IPS DF 4.7 (cell line): ENCODE measurements at regions not wholly inside any gene's neighbourhood (a gene's known extent, or its start where the extent isn't known, plus 50 kb on each side); places are given as distances from the start of the nearest gene placed in this dataset.
"Not testable (repeated sequence)": the region's sequence is repeated elsewhere in the genome, so short reads cannot be mapped to it uniquely, and the experiment has no call there.

Experiments used
- DNase-seq: peaks from one replicate; pipeline ENCODE4 v3.0.0-alpha.2; 2013; ENCODE audit warnings: low spot score; ENCODE audit errors: extremely low read depth

DNA sequence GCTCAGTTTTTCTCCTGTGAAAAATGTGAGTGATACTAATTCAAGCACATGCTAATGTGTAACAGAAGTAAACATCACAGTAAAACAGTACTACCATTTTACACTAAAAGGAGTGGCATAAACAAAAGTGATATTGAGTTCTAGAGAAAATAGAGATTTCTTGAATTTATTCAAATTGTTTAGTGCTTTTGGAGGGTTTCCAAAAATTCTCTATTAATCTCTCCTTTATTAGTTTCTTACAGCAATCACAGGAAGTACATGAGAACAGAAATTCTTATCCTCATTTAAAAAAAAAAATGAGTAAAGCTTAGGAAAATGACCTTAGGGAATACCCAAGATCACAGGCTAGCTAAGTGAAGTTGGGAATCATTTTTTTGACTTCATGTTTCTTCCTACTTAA, 459.7 kb upstream of the GALNTL6 start:
- DNase-seq: no peak

DNA sequence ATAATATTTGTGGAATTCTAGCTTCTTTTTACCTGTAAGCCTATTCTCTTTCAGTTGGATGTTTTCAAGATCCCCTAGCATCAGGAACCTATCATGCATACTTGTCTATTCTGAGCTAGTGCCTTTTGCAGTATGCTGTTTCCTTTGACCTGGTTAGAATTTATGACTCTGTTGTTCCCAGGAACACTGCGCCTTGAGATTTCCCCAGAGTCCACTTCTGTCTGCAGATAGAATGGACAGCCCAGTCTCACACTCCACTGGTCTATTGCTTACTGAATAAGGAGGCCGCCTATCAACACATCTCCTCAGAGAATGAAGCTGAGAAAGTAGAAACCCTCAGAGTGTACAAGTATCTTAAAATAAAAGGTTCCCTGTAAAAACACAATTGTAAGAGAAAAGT, 465.1 kb upstream of the GALNTL6 start:
- DNase-seq: no peak

DNA sequence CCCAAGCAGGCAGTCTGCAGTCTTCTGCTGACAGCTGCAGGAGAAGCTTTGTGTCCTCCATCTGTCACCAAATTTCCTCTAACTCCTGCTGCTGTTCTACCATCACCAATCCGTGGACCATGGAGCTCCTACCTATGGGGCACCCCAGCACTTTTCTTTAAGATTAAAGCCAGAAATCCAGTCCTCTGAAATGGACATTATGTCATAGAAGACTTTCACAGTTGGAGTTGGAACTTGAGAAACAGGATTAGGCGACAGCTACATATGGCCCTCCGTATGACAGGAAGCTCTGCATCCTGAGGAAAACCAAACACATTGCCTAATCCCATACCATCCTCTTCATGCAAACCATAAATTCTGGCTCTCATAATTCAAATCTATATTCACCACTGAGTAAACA, 470.6 kb upstream of the GALNTL6 start:
- no peak for DNase-seq

DNA sequence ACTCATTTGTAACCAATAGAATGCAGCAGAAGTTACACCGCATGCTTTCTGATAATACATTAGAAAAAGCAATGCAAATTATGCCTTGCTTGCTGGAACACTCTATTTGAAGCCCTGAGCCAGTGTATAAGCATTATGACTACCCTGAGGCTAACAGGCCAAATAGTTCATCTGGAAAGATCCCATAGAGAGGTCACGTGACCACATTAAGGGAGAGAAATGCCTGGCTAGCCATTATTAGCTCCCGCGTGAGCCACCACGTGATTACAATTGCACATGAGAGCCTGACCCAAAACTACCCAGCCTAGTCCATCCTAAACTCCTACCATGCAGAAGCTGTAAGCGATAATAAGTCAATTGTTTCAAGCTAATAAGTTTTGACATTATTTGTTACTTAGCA, 472.9 kb upstream of the GALNTL6 start:
- no peak for DNase-seq

DNA sequence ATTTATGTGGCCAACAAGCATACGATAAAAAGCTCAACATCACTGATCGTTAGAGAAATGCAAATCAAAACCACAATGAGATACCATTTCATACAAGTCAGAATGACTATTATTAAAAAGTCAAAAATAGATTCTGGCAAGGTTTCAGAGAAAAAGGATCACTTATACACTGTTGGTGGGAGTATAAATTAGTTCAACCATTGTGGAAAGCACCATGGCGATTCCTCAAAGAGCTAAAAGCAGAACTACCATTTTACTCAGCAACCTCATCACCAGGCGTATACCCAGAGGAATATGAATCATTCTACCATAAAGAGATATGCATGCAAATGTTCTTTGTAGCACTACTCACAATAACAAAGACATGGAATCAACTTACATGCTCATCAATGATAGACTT, 478.7 kb upstream of the GALNTL6 start:
- DNase-seq: no peak

DNA sequence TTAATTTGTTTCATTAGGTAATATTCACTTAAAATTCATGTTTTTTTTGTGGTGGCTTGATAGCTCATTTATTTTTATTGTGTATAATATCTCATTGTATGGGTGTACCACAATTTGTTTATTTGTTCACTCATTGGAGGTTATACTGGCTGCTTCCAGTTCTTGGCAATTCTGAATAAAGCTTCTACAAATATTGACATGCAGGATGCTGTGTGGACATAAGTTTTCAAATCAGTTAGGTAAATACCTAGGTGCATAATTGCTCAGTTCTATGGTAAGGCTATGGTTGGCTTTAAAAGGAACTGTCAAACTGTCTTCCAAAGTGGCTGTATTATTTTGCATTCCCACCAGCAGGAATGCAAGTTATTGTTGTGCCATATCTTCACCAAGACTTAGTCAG, 504.5 kb upstream of the GALNTL6 start:
- no peak for DNase-seq

DNA sequence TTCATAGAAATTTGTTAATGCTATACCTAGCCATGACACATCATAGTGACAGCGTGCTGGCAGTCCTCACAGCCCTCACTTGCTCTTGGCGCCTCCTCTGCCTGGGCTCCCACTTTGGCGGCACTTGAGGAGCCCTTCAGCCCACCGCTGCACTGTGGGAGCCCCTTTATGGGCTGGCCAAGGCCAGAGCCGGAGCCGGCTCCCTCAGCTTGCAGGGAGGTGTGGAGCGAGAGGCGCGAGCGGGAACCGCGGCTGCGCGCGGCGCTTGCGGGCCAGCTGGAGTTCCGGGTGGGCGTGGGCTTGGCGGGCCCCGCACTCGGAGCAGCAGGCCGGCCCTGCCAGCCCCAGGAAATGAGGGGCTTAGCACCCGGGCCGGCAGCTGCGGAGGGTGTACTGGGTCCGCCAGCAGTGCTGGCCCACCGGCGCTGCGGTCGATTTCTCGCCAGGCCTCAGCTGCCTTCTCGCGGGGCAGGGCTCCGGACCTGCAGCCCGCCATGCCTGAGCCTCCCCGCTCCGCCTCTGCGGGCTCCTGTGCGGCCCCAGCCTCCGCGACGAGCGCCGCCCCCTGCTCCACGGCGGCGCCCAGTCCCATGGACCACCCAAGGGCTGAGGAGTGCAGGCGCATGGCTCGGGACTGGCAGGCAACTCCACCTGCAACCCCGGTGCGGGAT, 515.0 kb upstream of the GALNTL6 start:
- not testable (repeated sequence) for DNase-seq

DNA sequence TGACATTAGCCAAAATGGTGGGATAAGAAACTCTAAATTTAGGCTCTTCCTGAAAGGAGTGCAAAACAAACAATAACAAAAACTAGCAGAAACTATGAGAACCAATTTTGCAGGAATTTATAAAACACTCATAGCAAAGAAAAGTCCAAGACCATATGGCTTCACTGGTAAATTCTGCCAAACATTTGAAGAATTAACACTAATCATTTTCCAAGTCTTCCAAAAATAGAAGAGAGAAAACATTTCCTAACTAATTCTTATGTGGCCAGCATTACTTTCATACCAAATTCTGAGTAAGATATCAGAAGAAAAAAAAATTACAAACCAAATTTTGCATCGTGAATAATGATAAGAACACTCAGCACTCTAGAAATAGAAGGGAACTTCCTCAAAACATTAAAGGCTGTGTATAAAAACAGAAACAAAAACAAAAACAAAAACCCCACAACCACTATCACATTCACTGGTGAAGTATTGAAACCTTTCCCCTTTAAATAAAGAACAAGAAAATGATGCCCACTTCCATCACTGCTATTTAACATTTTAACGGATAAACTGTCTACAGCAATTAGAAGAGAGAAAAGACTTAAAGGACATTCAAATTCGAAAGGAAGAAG, 524.3 kb upstream of the GALNTL6 start:
- DNase-seq: no peak

DNA sequence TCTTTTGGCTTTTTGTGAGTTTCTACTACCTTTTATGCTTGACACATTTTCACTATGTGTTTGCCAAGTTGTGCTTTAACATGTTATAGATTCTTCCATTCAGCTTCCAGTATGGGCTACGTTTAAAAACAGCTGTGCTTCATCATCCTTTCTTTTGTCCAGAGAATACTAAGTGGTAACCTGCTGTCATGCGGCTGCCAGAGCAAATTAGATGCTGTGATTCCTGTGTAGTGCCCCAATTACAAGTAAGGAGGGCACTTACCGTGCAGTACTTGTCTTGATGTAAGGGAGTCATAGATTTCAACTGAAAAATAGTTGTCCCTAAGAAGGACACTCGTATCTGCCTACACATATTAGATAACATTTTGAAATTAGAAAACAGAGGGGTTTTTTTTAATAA, 531.8 kb upstream of the GALNTL6 start:
- DNase-seq: no peak

DNA sequence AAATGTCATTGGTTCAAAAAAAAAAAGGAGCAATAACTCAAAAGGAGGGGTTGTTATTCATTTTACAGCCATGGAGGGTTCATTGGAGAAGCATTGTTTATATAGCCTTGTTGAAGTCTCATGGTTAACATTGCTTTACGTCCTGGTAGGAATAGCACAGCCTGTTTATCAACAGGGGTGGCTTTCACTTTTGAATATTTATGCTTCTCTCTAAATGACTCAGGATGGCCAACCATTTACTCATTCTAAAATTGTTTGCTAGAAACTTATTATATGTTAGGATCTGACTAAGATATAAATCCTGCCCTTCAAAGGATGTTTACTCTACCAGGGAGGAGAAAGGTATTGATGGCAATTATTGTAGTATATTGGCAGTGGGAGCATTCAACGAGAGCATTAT, 534.1 kb upstream of the GALNTL6 start:
- no peak for DNase-seq

DNA sequence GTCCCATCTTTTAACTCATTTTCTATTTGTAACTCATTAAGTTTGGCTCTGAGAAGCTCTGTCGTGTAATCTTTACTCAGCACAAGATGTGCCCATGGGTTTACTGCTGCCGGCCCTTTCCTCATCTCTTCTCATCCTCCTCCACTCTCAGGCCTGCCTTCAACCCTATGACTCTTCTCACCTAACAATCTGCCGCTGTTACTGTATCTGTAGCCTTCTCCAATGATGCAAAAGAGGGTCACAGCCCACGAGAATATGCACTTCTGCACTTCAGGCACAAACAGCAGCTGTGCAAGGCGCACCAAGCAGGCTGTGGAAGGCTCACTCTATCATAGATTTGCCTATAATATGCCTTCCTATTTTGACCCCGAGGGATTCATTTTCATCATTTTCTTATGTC, 546.5 kb upstream of the GALNTL6 start:
- DNase-seq: no peak

DNA sequence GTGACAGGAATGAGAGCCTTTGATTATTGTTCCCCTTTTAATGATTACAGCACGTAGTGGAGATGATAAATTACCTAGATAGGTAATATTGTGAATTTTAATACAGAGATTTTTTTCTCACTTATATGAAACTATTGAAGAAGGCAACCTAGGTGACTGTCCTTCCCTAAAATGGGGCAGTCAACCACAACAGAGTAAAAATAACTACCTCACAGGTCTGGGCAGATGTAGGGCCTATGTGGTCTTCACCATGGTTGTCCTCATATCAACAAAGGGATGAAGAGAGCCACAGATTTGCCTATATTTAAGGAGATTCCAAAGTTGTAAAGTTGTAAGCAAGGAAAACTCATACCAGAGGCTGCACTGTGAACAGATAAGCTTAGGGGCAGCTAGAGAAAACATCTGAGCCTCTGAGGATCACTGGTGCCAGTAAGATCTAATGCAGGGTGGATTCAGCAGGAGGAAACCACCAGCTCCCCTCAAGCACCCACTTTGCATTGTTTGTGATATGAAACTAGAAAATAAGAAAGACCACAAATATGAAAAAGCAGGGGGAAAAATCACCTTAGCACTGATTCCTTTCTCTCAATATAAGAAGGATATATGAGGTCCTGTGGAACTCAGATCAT, 547.9 kb upstream of the GALNTL6 start:
- no peak for DNase-seq

DNA sequence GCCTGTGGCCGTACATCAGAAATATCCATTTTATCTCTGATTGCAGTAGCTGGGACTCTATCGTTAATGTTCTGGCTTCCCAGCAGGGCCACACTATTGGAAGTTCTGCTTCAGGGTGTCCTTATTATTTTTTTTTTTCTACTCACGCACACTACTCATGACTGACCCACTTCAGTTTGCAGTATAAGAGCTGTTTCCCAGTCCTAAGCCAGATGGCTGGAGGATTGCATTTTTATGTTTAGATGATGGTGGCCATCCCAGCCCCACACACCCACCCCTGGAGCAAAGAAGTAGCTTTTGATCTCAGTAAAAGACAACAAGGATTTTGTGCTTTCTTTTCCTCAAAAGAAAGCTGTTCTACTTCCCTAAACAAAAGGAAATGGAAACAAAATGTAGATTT, 557.0 kb upstream of the GALNTL6 start:
- DNase-seq: no peak

DNA sequence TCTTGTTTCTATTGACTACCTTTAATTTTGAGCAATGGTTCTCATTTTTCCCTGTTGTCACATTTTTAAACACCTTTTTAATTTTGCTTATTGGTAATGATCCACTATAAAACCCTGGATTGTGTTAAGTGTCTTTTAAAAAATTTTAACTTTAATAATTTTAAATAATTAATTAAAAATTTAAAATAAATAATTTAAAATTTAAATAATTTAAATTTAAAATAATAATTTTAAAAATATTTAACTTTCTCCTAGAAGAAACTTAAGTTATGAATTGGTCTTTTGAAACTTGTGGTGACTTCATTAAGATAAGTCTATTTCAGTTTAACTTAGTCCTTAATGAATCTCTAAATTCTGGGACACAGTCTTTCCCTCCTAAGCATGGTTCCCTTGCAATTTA, 566.3 kb upstream of the GALNTL6 start:
- no peak for DNase-seq

DNA sequence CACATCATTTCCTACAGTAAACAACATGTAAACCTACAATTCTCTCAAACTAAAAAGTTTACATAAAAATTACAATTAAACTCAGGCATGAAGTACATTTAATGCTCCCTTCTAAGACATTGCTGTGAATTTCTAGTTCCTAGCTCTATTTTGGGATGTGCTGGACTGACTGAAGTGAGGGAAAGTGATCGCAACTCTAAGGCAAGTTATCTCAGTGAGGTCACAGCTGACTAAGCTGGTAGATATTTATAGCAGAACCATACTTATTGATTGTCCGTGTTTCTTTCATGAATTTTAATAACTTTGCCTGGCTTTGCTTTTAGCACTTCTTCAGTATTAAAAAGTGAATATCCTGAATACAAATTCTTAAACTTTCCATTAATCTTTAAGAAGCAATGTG, 570.4 kb upstream of the GALNTL6 start:
- DNase-seq: no peak

DNA sequence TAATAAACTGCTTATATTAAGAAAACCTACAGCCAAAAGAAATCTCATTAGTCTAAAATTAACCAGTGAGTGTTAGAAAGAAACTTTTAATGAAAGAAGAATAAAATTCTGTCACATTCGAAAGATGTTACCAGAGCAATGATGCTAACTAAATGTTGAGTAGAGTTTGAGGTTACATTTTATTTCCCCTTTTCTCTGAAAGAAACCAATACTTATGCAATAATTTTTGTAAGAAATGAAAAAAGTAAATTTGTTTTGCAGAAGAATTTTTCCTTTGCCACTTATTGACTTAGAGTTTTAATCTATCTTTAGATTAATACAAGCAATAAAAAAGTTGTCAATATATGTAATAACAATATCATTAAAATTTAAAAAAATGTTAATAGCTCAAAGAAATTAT, 574.0 kb upstream of the GALNTL6 start:
- DNase-seq: no peak

DNA sequence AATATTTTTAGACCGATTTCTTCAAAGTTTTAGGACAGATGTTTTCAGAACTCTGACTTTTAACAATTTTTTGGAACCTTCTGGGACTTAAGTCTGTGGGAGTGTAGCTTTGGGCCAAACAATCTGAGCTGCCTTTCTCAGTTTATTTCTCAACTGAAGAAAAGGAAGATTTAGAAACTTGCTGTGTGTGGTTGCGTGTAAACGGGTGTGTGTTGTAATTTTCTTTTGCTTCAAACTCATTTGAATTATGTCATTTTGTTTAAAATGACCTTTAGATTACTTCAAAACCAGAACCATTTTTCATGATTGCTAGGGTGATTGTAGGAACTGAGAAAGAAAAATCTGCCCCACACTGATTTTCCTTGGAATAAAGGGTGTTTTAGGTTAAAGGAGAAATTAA, 577.7 kb upstream of the GALNTL6 start:
- DNase-seq: no peak

DNA sequence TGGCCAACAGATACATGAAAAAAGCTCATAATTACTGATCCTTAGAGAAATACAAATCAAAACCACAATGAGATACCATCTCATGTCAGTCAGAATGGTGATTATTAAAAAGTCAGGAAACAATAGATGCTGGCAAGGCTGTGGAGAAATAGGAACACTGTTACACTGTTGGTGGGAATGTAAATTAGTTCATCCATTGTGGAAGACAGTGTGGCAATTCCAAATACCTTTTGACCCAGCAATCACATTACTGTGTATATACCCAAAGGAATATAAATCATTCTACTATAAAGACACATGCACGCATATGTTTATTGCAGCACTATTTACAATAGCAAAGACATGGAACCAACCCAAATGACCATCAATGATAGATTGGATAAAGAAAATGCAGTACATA, 583.9 kb upstream of the GALNTL6 start:
- not testable (repeated sequence) for DNase-seq

DNA sequence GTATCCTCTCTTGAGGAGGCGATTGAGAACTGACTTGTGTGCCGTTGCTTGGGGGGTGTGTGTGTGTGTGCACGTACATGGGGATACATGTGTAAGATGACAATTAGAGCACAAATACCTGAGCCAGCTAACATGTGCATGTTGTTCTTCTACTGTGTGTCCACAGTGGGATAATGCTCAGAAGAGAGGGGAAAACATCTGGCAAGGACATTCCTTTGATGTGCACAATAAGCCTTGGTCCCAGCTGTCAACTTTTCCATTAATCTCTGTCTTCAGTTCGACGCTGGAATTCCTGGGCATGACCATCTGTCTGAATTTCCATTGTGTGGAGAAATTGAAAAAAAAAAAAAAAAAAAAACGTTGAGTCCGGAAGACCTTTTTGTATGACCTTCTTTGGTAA, 592.0 kb upstream of the GALNTL6 start:
- no peak for DNase-seq

DNA sequence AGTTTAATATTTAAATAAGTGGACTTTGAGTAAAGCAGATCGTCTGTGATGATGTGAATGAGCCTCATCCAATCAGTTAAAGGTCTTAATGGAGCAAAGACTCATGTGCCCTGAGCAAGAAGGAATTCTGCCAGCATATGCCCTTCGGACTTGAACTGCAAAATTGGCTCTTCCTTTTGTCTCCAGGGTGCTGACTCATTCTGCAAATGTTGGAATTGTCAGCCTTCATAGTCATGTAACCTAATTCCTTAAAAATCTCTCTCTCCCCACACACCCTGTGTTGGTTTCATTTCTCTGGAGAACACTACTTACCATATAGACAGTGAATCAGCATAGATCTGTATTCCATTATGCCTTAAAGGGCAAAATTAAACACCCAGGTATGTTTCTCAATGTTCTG, 609.8 kb upstream of the GALNTL6 start:
- no peak for DNase-seq

DNA sequence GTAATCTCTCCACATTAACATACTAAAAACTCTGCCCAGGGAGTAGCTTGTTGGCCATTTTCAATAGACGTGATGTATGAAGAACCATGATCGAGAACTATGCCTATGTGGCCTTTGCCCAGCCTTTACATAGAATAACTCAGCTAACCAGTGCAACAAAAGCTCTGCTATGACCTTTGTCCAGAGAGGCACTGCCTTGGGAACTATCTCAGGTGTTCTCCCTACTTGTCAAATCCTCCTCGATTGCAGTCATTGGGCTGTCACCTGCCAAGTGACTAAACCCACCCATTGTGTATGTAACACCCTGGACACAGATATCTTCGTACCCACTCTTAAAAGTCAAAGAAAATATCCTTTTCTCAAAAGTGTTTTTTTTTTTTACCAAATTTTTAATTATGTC, 610.3 kb upstream of the GALNTL6 start:
- DNase-seq: no peak

DNA sequence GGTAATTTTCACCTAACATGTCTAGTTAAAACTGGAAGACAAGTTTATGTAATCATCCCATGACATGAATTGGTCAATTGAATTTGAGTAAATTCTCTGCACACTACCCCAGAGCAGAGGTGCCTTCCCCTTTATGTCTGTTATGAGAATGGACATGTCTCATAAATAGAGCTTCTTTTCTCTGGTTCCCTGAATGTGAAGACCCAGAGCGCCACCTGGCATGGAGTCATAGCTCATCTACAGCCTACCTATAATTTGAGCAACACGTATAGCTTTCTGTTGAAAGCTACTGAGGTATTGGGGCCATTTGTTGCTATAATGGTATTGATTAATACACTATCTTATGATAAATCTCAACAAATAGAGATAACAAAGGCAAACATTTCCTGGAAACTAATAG, 626.5 kb upstream of the GALNTL6 start:
- no peak for DNase-seq

DNA sequence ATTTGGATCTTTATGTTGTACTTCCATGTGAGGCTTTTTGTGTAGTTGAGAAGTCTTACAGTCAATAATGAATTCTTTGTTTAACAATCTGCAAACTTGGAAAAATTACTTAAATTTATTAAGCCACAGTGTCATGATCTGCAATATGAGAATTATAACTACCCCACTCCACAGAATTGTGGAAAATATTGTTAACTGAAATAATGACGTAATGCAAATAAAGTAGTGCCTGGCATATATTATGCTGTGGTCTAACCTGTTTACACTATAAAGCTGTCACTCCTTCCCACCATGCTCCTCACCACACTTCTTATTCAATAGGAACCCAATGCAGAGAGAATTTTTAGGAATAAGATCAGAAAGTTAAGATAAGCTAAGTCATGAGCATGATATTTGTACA, 632.1 kb upstream of the GALNTL6 start:
- no peak for DNase-seq
